Liver (tissue), 8 donors: ENCODE measurements at regions not wholly inside any gene's neighbourhood (a gene's known extent, or its start where the extent isn't known, plus 50 kb on each side); places are given as distances from the start of the nearest gene placed in this dataset.

ENCODE experiments used
- DNase-seq: peaks from one replicate; pipeline ENCODE4 v3.0.0-alpha.2; 2017; ENCODE audit warnings: low spot score
- H3K27ac ChIP-seq, 2 donors: one replicate each; pipeline ENCODE4 v1.7.0; 2013; ENCODE audit warnings: inconsistent platforms in 2 of 2, low read length in 2 of 2, control low read depth in 1 of 2, low read depth in 1 of 2, mild to moderate bottlenecking in 1 of 2
- H3K27me3 ChIP-seq, 4 donors: one replicate each; pipeline versions ENCODE4 v1.6.1 to v1.7.0; 2013; ENCODE audit warnings: low read length in 3 of 4, inconsistent platforms in 1 of 4, mild to moderate bottlenecking in 1 of 4, moderate library complexity in 1 of 4; ENCODE audit not compliant: control insufficient read depth in 4 of 4, insufficient read depth in 4 of 4
- H3K36me3 ChIP-seq, 4 donors: one replicate each; pipeline versions ENCODE4 v1.6.1 to v1.7.0; 2013; ENCODE audit warnings: low read length in 3 of 4, mild to moderate bottlenecking in 3 of 4, low read depth in 1 of 4, moderate library complexity in 1 of 4; ENCODE audit not compliant: control insufficient read depth in 4 of 4, insufficient read depth in 3 of 4
- H3K4me1 ChIP-seq, 4 donors: one replicate each; pipeline versions ENCODE4 v1.6.1 to v1.7.0; 2013; ENCODE audit warnings: low read length in 3 of 4, mild to moderate bottlenecking in 3 of 4, moderate library complexity in 1 of 4; ENCODE audit not compliant: control insufficient read depth in 4 of 4, insufficient read depth in 4 of 4
- H3K4me3 ChIP-seq, 3 donors: one replicate each; pipeline versions ENCODE4 v1.6.1 to v1.7.0; 2013; ENCODE audit warnings: low read length in 3 of 3, control low read depth in 1 of 3, low read depth in 1 of 3, mild to moderate bottlenecking in 1 of 3
- H3K9ac ChIP-seq, 2 donors: one replicate each; pipeline ENCODE4 v1.7.0; 2013; ENCODE audit warnings: low read length in 2 of 2, mild to moderate bottlenecking in 2 of 2, moderate library complexity in 2 of 2, control low read depth in 1 of 2, low read depth in 1 of 2
- H3K9me3 ChIP-seq, 4 donors: one replicate each; pipeline versions ENCODE4 v1.6.1 to v1.7.0; 2013; ENCODE audit warnings: low read length in 3 of 4; ENCODE audit not compliant: control insufficient read depth in 4 of 4
- CTCF ChIP-seq: fragments of 150-350 bp; IDR thresholded peaks from 2 replicates; pipeline ENCODE4 v1.5.1; 2017; ENCODE audit warnings: improper control_type of control experiment, low read depth, low read length; ENCODE audit not compliant: missing input control
- EGR1 ChIP-seq, 2 donors: IDR thresholded peaks; 2 replicates each; pipeline ENCODE4 v1.6.1; 2016 to 2018; ENCODE audit warnings: antibody characterized with exemption in 2 of 2, low read depth in 2 of 2
- FOXA1 ChIP-seq: IDR thresholded peaks from 2 replicates; pipeline ENCODE4 v1.6.1; 2016; ENCODE audit warnings: antibody characterized with exemption
- FOXA2 ChIP-seq: IDR thresholded peaks from 2 replicates; pipeline ENCODE4 v1.6.1; 2016; ENCODE audit warnings: antibody characterized with exemption
- GABPA ChIP-seq, 2 donors: IDR thresholded peaks in 1 of 2; conservative IDR thresholded peaks in 1 of 2; 2 replicates each; pipeline ENCODE4 v1.6.1; 2016; ENCODE audit warnings: antibody characterized with exemption in 2 of 2, mild to moderate bottlenecking in 1 of 2, moderate library complexity in 1 of 2
- HNF4A ChIP-seq, 2 donors: conservative IDR thresholded peaks; 2 replicates each; pipeline ENCODE4 v1.6.1; 2016; ENCODE audit warnings: antibody characterized with exemption in 2 of 2, mild to moderate bottlenecking in 2 of 2
- HNF4G ChIP-seq: IDR thresholded peaks from 2 replicates; pipeline ENCODE4 v1.6.1; 2016; ENCODE audit warnings: antibody characterized with exemption
- JUND ChIP-seq, 2 donors: IDR thresholded peaks; 2 replicates each; pipeline ENCODE4 v1.6.1; 2016; ENCODE audit warnings: antibody characterized with exemption in 2 of 2
- NR2F2 ChIP-seq: IDR thresholded peaks from 2 replicates; pipeline ENCODE4 v1.6.1; 2016; ENCODE audit warnings: antibody characterized with exemption
- RAD21 ChIP-seq, 2 donors: IDR thresholded peaks; 2 replicates each; pipeline ENCODE4 v1.6.1; 2016; ENCODE audit warnings: antibody characterized with exemption in 2 of 2, mild to moderate bottlenecking in 2 of 2
- REST ChIP-seq: IDR thresholded peaks from 2 replicates; pipeline ENCODE4 v1.6.1; 2016; ENCODE audit warnings: antibody characterized with exemption, mild to moderate bottlenecking
- RXRA ChIP-seq, 2 donors: IDR thresholded peaks; 2 replicates each; pipeline ENCODE4 v1.6.1; 2017 to 2018; ENCODE audit warnings: antibody characterized with exemption in 2 of 2, mild to moderate bottlenecking in 1 of 2
- SP1 ChIP-seq: IDR thresholded peaks from 2 replicates; pipeline ENCODE4 v1.6.1; 2018; ENCODE audit warnings: antibody characterized with exemption, mild to moderate bottlenecking
- WGBS: extraction: QIAGEN DNeasy Blood & Tissue Kit; methylation state at CpG from one replicate; pipeline ENCODE4 v1.1.7; 2013; 5-methylcytosine and 5-hydroxymethylcytosine counted together
- TF ChIP-seq, protein P1 (sequence below): IDR thresholded peaks from 2 replicates; pipeline ENCODE4 v1.6.1; 2016; ENCODE audit warnings: antibody characterized with exemption
- TF ChIP-seq, protein P2 (sequence below): IDR thresholded peaks from 2 replicates; pipeline ENCODE4 v1.6.1; 2016; ENCODE audit warnings: antibody characterized with exemption
- TF ChIP-seq, protein P3 (sequence below): IDR thresholded peaks from 2 replicates; pipeline ENCODE4 v1.6.1; 2016; ENCODE audit warnings: antibody characterized with exemption
- donor health status: healthy.
- donor health status: healthy.
- donor health status: healthy.
- donor health status: healthy.
- donor health status: healthy.

- 86% methylated on average over 5 of the region's 5 CpGs for WGBS
- Histone ChIP-seq H3K9me3 (no peaks in the 10 kb centered on the region), H3K4me1 (no peaks in the 10 kb centered on the region), H3K4me3 (no peak overlapping the region), H3K27ac (no peak overlapping the region), H3K9ac (no peak overlapping the region), H3K36me3 (no peaks in the 10 kb centered on the region), H3K27me3 (no peaks in the 10 kb centered on the region)
- TF ChIP-seq EGR1 (IDR thresholded peaks at IDR 0.05; ENCODE audit: low read depth in 2 of 2) = no peak
- no peak for TF ChIP-seq SP1
- no peak for DNase-seq
Measured at GRCh38 chr10:21150166-21150565, 253.1 kb upstream of the NEBL start.

DNA sequence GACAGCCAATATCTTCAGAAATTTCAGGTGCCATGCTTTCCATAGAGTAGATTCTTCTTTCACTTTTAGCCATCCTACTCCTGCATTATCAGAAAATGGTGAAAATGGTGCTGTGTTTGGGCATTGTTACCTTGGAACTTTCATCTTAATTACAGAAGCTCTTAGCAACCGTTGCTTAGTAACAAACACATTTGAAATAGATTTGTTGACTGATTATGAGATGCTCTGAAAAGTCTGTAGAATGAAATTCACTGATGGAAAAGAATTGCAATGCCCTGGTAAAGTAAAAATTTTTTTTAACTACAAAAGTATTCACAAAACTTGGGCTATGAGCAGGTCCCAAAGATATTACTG lies 249.3 kb upstream of the NEBL start:
- Histone ChIP-seq H3K36me3 (no peaks in the 10 kb centered on the region), H3K9ac (no peak overlapping the region), H3K27ac (no peak overlapping the region), H3K4me1 (no peaks in the 10 kb centered on the region), H3K9me3 (no peaks in the 10 kb centered on the region), H3K27me3 (no peaks in the 10 kb centered on the region), H3K4me3 (no peak overlapping the region)
- no peak for DNase-seq
- WGBS = 61% methylated on average over 1 of the region's 1 CpG
- TF ChIP-seq GABPA (IDR thresholded peaks at IDR 0.05 in 1 of 2, conservative IDR thresholded peaks at IDR 0.05 in 1 of 2) (no peak), RAD21 (IDR thresholded peaks at IDR 0.05) (no peak), SP1 (no peak), FOXA2 (no peak), HNF4A (conservative IDR thresholded peaks at IDR 0.05) (no peak), JUND (IDR thresholded peaks at IDR 0.05) (no peak)
- TF ChIP-seq, protein P1, sequence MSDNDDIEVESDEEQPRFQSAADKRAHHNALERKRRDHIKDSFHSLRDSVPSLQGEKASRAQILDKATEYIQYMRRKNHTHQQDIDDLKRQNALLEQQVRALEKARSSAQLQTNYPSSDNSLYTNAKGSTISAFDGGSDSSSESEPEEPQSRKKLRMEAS = no peak
- TF ChIP-seq, protein P2, sequence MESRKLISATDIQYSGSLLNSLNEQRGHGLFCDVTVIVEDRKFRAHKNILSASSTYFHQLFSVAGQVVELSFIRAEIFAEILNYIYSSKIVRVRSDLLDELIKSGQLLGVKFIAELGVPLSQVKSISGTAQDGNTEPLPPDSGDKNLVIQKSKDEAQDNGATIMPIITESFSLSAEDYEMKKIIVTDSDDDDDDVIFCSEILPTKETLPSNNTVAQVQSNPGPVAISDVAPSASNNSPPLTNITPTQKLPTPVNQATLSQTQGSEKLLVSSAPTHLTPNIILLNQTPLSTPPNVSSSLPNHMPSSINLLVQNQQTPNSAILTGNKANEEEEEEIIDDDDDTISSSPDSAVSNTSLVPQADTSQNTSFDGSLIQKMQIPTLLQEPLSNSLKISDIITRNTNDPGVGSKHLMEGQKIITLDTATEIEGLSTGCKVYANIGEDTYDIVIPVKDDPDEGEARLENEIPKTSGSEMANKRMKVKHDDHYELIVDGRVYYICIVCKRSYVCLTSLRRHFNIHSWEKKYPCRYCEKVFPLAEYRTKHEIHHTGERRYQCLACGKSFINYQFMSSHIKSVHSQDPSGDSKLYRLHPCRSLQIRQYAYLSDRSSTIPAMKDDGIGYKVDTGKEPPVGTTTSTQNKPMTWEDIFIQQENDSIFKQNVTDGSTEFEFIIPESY = no peak

- Histone ChIP-seq H3K9me3 (no peaks in the 10 kb centered on the region), H3K27me3 (no peaks in the 10 kb centered on the region), H3K9ac (no peak overlapping the region), H3K4me1 (no peaks in the 10 kb centered on the region), H3K36me3 (no peaks in the 10 kb centered on the region), H3K4me3 (no peak overlapping the region), H3K27ac (no peak overlapping the region)
- 72% methylated on average over 13 of the region's 13 CpGs for WGBS
- no peak for TF ChIP-seq FOXA1
- TF ChIP-seq RAD21 (IDR thresholded peaks at IDR 0.05) = no peak
- TF ChIP-seq NR2F2 = no peak
- no peak for TF ChIP-seq JUND (IDR thresholded peaks at IDR 0.05)
- no peak for TF ChIP-seq FOXA2
- no peak for DNase-seq
Measured at GRCh38 chr10:21145751-21146435, 248.8 kb upstream of the NEBL start.

GRCh38 chr10:21144047-21144446 lies 246.9 kb upstream of the NEBL start:
- Histone ChIP-seq H3K9ac (no peak overlapping the region), H3K27ac (no peak overlapping the region), H3K36me3 (no peaks in the 10 kb centered on the region), H3K27me3 (no peaks in the 10 kb centered on the region), H3K9me3 (no peaks in the 10 kb centered on the region), H3K4me3 (no peak overlapping the region), H3K4me1 (no peaks in the 10 kb centered on the region)
- 85% methylated on average over 3 of the region's 3 CpGs for WGBS
- no peak for DNase-seq
- TF ChIP-seq REST = no peak
- TF ChIP-seq SP1 = no peak
- TF ChIP-seq HNF4G = no peak
- no peak for TF ChIP-seq CTCF
- TF ChIP-seq RXRA (IDR thresholded peaks at IDR 0.05) = no peak
- TF ChIP-seq, protein P3, sequence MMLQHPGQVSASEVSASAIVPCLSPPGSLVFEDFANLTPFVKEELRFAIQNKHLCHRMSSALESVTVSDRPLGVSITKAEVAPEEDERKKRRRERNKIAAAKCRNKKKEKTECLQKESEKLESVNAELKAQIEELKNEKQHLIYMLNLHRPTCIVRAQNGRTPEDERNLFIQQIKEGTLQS = no peak
- TF ChIP-seq JUND (IDR thresholded peaks at IDR 0.05) = no peak
- no peak for TF ChIP-seq GABPA (IDR thresholded peaks at IDR 0.05 in 1 of 2, conservative IDR thresholded peaks at IDR 0.05 in 1 of 2)
